NCI-H2227 (cell line): ENCODE measurements at regions not wholly inside any gene's neighbourhood (a gene's known extent, or its start where the extent isn't known, plus 50 kb on each side); places are given as distances from the start of the nearest gene placed in this dataset.

Experiments used
- DNase-seq: peaks from one replicate; lab custom pipeline; 2025; ENCODE audit not compliant: unreplicated experiment; lab: John Stamatoyannopoulos, UW

DNA sequence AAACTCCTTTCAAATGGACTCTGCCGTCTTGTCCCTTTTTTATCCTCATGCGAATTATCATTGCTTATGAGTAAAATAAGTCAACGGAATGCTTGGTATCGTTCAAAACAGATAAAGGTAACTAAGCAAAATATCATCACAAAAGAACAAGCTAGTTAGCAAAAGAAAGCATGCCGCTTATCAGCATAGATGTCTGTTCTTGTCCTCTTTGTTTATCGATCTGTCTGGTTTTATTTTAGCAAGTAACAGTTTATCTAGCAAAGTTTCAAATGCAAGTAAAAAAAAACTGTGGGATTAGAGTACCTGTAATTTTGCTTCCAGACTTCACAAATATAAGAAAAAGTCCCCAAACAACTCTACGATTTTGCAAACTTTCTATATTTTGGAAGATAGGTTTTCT lies 561.5 kb downstream of the USP25 start:
- no peak for DNase-seq

DNA sequence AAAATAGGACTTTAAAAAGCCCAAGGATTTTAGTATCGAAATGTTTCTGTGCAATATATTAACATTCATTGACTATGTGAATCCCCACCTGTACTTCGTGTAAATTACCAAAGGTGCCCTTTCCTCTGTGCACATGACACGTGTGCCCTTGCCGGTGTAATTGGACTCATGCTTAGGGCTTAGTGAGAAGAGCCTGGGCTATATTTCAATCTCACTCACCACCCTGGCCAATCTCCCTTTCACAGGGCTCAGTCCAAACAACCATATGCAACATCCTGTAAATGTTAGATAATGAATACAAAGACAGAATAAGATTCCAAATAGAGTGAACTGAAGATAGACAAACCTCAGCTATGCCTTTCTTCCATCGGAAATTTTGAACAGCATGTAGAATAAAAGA lies 564.3 kb downstream of the USP25 start:
- no peak for DNase-seq

DNA sequence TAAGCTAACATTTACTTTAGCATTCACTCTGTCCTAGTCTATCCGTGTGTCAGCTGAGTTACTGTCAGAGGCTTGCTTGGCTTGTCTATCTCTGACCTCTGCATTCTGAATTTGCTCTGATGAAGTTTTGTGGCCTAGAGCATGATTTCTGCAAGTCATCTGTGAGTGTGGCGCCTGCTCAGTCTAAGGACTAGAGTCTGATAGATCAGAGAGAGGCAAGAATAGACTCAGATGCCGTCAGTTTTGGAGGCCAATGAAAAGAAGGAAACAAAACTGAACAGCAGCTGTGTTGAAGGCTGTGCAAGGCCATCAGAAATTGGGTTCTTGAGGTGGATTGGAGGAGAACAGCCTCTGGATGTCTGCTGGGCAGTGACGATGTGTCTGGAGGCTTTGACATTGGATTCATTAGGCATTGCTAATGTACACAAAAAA lies 573.1 kb downstream of the USP25 start:
- DNase-seq: no peak

DNA sequence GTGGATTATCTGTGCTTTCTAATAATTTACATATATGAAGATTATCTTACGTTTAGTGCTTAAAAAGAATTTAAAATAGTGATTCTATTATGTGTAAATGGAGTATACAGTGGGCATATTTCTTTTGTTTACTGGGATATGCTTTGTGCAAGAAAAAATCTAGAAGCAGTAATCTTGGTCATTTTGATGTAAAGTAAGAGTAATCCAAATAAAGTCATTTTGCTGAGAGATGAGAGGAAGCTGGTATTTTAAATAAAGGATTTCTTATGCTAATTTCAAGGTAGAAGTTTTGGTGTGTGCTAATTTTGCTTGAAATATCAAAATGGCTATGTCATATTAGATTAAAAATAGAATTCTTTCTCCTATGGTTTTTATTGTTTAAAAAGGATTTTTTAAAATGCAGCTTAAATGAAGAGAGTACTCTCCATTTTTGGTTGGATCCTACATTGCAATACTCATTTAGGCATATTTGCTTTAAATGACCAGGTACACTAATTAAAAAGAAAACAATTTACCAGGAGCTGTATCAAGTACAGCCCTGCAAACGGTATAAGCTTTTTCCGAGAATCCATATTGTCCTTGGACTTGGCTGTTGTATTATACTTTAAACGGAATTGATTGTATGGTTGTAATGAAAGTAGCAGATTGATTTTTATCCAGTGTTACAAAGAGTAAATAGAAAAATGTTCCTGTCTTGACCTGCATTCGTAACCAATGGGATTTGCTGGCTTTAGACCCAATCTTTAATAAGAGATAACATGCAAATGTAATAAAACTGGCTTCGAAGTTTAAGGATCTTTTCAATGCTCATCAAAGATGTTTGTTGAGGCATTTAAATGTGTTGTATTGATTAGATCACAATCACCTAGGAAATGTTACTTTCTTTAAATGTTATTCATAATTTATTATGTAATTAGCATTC lies 574.7 kb downstream of the USP25 start:
- no peak for DNase-seq

DNA sequence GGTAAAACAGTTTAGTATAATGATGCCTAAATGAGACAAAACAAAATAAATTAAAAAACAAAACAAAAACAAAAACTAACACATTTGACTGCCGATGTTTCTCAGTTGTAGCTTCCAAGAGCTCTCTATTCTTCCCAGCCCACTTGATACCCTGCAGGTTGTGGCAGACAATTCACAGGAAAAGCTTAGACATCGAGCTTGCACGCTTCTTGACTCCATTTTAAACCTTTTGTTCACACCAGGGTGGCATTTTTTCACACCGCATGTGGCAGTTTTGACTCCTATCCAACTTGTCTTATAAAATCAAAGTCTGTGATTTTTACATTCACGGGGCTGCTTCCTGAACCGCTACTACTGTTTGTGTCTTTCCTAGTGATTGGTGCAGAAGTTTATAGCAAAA lies 575.9 kb downstream of the USP25 start:
- DNase-seq: peak; percentile 67

DNA sequence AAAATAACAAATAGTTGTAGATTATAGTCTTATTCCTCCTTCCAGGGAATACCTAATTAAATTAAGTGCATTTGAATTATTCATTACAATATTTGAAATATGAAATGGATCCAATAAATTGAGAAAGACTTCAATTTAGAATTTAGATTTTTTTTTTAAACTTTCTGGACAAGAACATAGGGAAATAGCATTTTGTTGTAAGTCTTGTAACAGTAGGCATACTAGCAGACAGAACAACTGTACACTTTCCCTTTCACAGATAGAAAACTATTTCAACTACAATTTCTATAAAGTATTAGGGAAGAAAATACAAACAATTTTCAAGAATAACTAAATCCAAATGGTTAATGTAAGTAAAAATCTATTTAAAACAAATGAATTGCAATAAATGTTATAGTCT lies 577.5 kb downstream of the USP25 start:
- DNase-seq: no peak

DNA sequence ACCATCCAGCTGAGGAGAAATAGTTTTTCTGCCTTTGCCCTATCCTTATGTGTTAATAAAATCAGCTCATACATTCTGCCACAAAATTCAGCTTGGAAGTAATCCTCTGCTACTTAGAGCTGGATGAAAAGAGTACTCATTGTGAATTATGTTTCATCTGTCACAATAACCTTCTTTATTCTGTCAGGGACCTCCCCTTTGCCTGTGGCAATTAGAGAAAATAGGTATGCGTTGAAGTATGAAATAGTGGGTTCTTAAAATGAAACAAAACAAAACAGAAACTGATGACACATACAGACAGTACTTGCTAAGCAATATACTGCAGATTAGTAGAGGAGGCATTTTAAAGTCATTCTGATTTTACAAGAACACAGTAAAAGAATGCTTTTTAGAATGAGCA lies 578.5 kb downstream of the USP25 start:
- DNase-seq: peak; percentile 49

DNA sequence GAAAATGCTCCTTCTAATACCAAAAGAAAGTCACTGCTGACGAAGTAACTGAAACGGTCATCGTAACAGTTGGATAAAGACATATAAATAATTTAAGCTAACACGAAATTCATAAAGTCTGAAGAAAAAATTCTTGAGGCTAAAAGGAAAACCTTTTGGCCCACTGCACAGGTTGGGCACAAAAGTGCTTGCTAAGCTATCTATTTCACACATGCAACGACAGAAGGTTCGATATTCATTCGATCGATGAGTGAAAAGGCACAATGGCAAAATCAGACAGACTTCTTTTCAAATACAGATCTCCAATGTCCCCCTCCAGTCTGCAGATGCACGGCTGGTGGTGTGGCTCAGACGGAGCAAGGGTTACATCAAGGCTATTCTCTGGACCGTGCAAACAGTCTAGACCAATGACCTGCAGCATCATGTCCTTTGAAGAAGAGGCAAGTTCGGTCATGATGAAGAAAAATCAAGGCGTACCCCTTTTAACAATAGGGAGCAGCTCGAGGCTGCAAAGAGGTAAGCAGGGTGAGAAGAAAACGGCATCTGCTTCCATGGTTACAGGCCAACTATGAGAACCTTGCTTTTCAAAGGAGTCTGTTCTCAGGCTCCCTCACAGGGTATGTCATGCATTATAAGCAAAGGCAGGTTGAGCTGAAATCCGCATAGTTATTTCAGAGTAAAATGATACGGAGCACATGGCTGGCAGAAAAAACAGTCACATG lies 579.6 kb downstream of the USP25 start:
- DNase-seq: peak; percentile 55

DNA sequence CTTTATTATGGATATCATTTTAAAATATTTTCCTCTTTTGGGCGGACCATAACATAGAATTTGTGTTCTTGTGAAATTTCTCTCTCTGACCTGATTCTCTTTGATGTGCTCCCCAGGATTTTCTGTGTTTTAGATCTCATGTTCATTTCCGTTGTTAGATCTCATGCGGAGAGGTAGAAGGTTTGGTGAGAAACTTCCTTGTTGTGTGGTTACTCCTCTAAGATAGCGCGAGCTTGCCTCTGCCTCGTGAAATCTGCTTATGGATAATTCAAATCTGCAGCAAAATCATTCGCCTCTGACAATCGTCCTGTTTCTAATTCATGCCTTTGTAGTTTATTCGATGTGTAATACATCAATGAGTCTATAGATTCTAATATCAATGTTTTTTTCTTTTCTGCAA lies 580.4 kb downstream of the USP25 start:
- no peak for DNase-seq

DNA sequence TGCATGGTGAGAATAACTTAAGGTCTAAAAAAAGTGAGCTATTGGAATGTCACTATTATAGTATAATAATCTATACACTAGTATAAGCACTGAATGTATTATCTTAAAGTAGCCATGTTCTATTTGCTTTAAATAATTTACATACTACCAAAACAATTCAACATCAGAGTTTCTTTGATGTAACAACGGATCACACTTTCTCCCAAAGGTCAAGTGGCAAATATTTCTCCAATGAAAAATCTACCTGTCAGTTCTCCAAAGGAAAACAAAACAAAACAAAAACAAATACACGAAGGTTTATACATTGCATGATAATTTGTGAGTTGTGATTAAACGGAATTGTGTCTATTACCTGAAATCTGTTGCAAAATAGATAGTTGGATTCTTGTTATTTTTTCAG lies 581.4 kb downstream of the USP25 start:
- no peak for DNase-seq

DNA sequence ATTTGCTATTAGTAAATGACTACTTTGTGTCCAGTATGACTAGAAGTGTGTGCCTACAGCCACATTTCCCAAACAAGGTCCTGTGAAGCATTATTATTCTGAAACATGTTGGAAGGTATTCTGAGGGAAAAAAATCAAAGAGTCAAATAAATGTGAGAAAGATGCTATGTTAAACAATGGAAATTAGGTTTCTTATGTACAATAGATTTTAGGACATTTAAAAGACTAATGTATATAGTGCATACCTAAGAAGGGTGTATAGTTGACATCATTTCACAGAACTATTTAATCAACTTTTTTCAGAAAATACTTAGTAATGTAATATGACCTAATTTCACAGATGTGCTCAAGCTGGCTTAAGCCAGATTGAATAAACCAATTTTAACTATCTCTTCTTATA lies 582.5 kb downstream of the USP25 start:
- DNase-seq: no peak

DNA sequence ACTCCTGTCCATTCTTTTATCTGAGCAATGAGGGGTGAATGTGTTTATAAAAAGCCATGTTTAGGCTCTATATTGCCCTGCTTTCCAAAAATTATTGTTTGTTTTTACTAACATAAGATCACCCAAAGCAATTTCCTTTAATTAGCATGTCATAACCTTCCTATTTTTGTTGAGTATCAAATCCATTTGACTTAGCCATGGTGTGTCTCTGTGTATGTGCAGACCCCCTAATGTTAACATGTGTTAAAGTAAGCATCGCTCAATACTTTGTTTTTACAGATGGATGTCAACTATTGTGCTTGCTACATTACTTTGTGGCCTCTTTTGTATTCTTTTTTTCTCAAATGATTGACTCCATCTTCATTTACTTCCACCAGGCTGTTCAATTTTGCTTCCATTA lies 585.4 kb downstream of the USP25 start:
- no peak for DNase-seq

DNA sequence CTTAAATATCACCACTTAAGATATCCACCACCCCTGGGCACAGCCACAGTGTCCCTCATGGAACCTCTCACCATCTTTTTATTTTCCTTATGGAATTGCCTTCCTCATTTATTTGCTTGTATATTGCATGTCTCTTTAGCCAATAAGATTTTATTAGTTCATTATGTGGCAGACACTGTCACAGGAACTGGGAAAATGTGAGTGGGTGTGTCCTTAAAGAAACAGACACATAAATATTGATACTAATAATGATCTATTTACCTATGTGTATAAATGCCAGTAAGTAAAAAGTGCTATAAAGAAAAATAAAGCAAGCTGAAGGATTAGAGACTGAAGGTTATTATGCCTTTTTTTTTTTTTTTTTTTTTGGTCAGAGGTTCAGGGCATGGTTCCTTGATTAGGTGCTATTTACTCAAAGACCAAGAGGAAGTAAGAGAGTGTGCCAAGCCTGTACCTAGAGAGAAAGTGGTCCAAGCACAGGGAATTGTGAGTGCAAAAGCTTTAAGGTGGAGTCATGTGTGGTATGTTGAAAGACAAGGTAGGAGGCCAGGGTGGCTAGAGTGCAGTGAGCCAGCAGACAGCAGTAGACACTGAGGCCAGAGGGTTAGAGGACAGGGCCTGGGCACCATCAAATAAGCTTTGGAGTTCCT lies 589.0 kb downstream of the USP25 start:
- no peak for DNase-seq

DNA sequence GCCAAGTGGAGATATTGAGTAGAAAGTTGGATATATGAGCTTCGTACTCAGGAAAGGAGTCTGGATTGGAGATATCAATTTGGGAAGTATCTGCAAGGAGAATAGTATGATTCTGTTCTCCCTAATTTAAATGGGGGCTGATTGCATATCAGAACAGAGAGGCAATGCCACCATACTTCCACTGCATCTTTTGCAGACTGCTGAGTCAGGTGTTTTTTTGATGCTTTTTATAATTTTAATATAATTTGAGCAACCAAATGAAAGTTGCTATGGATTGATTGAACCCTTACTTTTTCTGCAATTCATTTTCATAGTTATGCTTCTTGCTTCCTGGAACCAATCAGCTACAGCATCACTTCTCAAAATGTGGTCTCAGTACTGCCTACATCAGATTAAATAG lies 590.3 kb downstream of the USP25 start:
- DNase-seq: no peak

DNA sequence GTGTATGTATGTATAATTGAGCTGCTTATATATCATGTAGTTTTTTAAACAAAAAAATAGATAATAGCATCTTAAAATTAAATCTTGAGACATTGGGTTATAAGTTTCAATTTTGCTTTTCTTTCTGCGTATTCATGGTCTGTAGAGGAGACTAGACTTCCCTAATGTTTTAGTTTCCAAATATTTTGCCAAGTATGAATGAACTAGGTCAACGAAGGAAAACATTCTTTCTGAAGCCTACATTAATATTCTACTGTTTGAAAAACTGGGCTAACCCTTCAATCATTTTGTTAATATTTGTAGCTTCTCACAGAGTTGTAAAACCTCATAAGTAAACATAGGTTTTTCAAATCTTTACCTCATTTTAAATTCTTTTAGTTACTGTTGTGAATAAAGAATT lies 592.7 kb downstream of the USP25 start:
- no peak for DNase-seq

DNA sequence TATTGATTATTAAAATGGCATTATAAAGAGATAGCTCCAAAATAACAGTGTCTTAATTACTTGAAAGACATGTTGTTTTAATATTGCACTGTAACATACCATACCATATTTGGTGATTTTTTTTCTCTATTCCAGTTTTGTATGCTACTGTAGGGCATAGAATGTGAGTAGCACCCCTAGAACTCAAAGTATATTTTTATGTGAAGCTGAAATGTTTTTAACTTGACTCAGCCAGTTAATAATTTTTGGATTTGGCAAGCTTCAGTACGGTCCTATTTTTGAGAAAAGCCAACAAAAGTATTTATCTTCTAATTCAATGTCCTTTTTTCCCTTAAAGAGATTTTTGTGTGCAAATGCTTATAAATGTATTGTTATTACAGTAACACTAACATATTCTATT lies 593.8 kb downstream of the USP25 start:
- DNase-seq: no peak

DNA sequence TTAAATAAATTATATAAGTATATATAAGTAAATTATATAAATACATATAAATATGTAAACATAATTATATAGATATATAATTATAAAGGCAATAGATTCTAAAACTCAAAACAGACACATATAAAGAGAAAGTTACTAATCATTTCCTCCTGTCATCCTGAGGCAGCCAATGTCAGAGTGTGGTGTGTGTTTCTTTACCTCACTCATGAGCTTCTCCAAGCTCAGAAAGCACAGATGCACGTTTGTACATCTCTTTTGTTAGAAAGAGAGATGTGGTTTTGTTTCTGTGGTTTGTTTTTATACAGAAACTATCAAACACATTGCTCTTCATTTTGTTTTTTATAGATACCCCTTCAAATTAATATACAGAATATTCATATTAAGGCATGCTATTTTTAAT lies 594.8 kb downstream of the USP25 start:
- no peak for DNase-seq

DNA sequence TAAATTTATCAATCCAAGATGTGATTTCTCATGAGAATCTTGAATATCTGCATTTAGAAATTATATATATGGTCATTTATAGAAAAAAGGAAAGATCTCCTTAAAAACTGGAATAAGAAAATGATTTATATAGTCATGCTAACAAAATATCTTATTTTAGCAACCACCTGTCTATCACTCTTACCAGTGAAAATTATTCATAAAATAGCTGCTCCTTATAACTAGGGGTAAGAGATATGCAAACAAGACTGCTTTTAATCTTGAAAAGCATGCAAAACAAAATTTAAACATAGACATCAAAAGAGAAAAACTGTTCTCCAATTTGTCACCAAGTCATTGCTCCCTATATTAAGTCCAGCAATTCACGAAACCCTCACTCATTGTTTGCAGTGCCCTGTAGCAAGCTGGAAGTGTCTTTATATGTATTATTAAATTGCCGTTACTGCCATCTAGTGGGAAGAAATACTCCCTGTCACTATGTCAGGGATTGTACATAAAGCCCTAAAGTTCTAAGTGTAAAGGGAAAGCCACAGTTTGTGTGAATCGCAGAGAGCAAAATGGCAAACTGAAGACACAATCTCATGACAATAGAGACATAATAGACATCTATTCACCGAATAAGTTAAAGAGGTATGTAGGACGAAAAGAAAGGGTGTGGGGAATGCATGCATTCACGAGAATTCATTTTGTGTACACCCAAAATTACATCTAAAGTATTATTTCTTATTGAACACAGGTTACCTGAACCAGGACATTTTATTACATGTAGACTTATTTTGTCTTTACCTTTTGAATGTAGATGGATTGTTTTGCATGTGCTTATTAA lies 600.5 kb downstream of the USP25 start:
- peak; percentile 78 for DNase-seq

DNA sequence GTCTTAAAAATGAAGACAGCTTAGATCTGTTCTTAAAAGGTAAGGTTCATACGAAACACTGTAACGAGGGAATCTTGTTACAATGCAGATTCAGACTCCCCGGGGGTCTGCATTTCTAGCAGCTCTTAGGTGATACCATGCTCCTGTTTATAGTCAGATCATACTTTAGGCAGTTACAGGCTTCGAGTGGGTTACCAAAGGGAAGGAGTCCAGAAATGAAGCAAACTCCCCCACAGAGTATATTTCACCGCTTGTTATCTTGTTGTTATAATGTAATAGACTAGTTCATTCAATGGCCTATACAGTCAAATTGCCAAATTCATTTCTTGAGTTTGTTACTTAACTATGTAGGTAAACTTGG lies 601.1 kb downstream of the USP25 start:
- DNase-seq: no peak

DNA sequence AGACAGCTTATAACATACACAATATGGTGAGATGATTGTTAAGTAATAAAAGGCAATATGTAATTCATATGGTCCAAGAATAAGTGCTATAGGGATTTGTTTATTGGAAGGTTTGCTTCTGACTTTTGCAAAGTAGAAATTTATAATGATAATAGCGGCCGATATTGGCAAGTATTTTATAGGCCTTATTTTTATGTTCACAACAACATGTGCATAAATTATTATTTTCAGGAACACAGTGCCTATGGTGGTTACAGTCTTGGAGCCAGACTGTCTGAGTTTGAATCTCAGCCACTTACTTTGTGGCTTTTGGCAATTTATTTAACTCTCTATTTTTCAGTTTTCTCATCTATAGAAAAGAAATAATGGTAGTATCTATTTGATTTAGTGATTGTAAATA lies 607.5 kb downstream of the USP25 start:
- DNase-seq: no peak

DNA sequence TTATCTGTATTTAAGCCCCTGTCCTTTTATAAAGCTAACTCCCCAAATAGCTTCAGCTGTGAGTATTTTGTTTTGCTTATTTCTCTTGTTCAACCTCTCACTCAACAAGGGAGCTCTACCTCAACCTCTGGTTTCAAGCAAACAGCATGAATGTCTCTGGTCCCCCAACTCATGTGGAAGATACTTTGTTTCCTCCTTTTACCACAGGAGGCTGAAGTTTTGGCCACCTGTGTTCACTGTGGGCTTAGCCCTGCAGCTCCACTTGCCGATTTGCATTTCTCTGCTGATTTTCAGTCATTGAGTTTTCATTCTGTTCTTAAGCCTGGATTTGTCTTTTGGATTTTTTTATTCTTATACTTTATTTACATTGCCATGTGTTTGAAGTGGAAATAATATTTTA lies 613.1 kb downstream of the USP25 start:
- DNase-seq: no peak
